Gastroesophageal sphincter (tissue), 3 donors: ENCODE measurements at regions not wholly inside any gene's neighbourhood (a gene's known extent, or its start where the extent isn't known, plus 50 kb on each side); places are given as distances from the start of the nearest gene placed in this dataset.

ENCODE experiments used
- CTCF ChIP-seq, 4 experiments: fragments of 200-600 bp in 2 of 4; fragments of 450-650 bp in 2 of 4; sonication (generic) in 1 of 4; IDR thresholded peaks; one replicate each; pipeline ENCODE4 v1.5.1; 2017 to 2019; ENCODE audit warnings: antibody characterized with exemption in 4 of 4, mild to moderate bottlenecking in 2 of 4, moderate library complexity in 2 of 4
- POLR2A ChIP-seq, 2 donors: fragments of 450-650 bp; IDR thresholded peaks; one replicate each; pipeline ENCODE4 v1.6.1; 2017; ENCODE audit warnings: antibody characterized with exemption in 2 of 2, mild to moderate bottlenecking in 2 of 2, moderate library complexity in 1 of 2

- TF ChIP-seq CTCF (IDR thresholded peaks at IDR 0.05) (no peak), POLR2A (IDR thresholded peaks at IDR 0.05) (no peak)
These were observed 152.8 kb downstream of the GNAT3 start for GRCh38 chr7:80359029-80359428.
